Posterior cingulate gyrus (tissue), 11 donors: ENCODE measurements at regions not wholly inside any gene's neighbourhood (a gene's known extent, or its start where the extent isn't known, plus 50 kb on each side); places are given as distances from the start of the nearest gene placed in this dataset.
A peak's percentile ranks its signal among the peaks of the same experiment; 100 is the strongest.
"Not testable (repeated sequence)": the region's sequence is repeated elsewhere in the genome, so short reads cannot be mapped to it uniquely, and the experiment has no call there.

Experiments used
- DNase-seq, 10 donors: peaks; one replicate each; pipeline versions ENCODE4 v3.0.0 to v3.0.0-alpha.2; 2020 to 2021; ENCODE audit warnings: mixed read lengths in 3 of 10
- intact Hi-C: fragments of 100-400 bp; cut with DNase I; formaldehyde crosslinking; loops from one replicate; pipeline ENCODE4 v1.15.1; 2023

- DNase-seq: no peak
- intact Hi-C loops: loop anchor here (10.0 kb wide), 1 partner anchor 63 kb away; no protein-coding TSS in a partner anchor
These were observed 132.9 kb upstream of the NRIP1 start for GRCh38 chr21:15197696-15198095.

- intact Hi-C loops: loop anchor here (10.0 kb wide), 1 partner anchor 65 kb away; no protein-coding TSS in a partner anchor
- no peak for DNase-seq
These were observed 134.9 kb upstream of the NRIP1 start for GRCh38 chr21:15199414-15200383.

DNA sequence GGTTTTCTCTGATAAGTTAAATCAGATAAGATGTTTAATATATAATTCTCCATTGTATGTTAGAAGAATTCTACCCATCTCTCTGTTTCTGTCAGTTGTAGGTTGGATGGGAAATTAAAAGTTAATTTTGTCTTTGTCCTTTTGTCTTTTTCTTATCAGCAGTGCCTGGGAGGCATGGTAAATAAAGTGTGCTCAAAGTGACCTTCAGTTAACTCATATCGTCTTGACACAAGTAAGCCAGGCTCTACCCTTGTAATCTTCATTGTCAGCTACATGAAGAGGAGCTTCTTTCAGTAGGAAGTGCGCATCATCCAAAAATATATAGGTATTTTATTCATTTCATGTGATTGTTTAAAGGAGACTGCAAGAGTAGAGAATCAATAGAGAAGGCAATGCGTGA, 138.9 kb upstream of the NRIP1 start:
- DNase-seq: no peak
- intact Hi-C loops: no loop called here

DNA sequence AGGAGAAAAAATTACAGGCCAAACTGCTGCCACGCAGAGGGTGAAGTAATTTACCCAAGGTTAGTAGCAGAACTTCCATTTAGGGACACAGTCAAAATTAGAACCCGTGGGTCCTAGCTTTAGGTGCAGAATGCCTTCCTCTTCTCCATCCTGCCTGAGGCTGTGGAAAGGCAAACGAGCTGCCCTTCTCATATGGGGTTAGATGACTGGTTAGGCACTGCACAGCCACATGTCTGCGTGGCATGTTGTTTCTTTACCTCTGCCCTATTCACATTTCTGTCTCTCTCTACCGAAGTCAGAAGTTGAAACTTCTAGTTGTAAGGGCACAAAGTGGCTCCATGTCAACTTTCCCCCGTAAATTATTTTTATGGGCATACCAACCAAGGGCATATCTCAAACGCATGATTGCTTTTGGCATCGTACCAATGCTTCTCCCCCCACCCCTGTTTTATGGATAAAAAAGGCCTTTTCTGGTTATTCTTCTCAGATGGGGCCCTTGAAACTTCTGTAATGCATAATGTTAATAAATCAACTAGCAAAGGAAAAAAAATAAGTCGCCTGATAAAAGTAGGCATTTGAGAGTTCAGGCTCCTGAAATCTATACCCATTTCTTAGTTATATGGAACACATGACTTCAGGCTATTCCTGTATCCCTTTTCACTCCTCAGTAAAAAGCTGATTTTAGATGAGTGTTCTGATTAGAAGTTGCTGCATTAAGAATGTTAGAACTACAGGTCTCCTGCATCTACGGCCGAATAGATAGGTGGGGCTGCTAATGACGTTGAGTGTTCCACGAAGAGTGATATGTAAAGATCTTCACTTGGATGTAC, 139.6 kb upstream of the NRIP1 start:
- intact Hi-C loops: no loop called here
- DNase-seq: no peak

DNA sequence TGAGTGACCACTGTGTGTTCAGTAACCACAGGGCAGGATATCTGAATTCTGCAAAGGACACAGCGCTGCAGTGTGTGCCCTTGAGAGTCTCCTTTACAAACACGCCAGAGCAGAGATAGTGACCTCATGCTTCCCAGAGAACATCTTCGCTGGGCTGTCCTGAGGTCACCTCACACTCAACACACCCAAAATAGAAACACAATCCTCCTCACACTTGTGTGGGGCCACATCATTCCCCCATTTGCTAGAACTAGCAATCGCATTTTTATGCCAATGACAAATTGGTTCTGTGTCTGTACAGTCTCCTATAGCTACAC, 140.1 kb upstream of the NRIP1 start:
- intact Hi-C loops: no loop called here
- DNase-seq: no peak

DNA sequence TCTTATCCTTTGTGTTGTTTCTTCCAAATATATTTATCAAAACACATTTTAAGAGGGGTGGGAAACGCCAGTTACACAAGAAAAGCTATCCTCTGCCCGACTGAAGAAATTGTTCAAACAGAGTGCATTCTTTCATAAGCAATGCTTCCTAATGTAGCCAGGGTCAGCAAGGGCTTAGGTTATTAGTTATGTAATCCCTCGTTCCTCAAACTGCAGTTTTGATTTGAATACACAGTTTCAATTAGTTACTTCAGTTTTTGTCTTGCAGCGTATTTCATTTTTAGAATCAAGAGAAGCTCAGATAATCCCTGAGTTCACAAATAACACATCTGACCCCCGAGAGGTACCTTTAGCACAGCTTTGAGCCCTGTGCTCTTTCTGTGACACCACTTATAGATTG, 141.7 kb upstream of the NRIP1 start:
- DNase-seq: no peak
- intact Hi-C loops: no loop called here

DNA sequence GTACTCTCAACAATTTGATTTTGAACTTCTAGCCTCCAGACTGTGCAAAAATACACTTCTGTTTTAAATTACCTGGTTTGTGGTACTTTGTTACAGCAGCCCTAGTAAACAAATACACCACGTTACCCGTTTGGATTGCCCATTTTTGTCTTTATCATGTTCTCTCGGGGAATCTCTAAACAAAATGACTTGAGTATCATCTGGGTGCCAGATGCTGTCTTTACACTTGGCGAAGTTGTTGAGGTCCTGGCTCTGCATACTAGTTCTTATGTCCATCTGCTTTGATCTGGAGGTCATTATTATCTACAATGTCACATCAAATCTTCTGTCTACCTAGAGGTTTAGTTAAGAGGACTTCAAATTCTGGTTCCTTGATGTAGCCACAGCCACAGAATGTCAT, 142.4 kb upstream of the NRIP1 start:
- intact Hi-C loops: no loop called here

GRCh38 chr21:15207635-15208370, 143.0 kb upstream of the NRIP1 start:
- no peak for DNase-seq
- intact Hi-C loops: no loop called here

More for the DNA sequence above, 142.4 kb upstream of the NRIP1 start:
- no peak for DNase-seq

GRCh38 chr21:15208786-15209185, 144.0 kb upstream of the NRIP1 start:
- intact Hi-C loops: no loop called here
- no peak for DNase-seq

DNA sequence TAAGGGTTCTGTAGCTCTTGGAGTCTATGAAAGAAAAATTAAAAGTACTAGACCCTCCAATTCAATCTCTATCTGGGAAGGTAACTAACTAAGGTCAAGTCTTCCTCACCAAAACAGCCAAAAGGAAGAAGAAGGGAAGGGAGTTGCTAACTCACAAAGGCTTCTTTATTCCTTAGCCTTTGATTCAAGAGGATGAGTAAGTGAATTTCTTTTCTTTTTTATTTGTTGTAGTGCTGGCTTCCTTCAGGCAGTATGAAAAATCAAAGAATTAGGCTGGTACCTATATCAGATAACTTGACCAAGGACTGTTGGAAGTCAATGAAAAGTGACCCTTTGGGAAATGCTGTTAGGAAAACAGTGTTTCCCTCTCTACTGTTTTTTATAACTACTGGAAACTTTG, 144.4 kb upstream of the NRIP1 start:
- no peak for DNase-seq
- intact Hi-C loops: no loop called here

DNA sequence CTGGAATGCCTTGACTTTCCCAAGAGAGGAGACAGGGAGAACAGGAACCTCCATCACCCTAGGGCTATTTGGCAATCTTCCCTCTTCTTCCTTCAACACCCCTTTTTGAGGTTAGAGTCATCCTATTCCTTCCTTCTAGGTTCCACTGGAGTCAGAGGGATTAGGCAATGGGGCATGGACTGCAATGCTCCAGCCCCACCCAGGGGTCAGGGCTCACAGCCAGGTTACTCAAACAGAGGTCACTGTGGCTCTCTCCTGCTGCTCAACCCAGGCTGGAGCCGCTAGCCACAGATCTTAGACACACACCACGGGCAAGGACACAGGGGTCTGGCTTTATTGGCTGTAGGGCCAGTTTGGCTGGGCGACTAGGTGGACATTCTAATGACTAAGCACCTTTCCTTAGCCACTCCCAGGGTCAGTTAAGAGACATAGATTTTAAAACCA, 145.5 kb upstream of the NRIP1 start:
- peak in 2 of 10 donors; percentile 47 to 67 for DNase-seq

GRCh38 chr21:15211491-15212133, 146.8 kb upstream of the NRIP1 start:
- intact Hi-C loops: no loop called here

More for the DNA sequence above, 145.5 kb upstream of the NRIP1 start:
- intact Hi-C loops: no loop called here

GRCh38 chr21:15212206-15212605, 147.4 kb upstream of the NRIP1 start:
- DNase-seq: no peak

More at GRCh38 chr21:15211491-15212133, 146.8 kb upstream of the NRIP1 start:
- DNase-seq: no peak

GRCh38 chr21:15218476-15218875, 153.7 kb upstream of the NRIP1 start:
- DNase-seq, intact Hi-C loops: not testable (repeated sequence)

More at GRCh38 chr21:15212206-15212605, 147.4 kb upstream of the NRIP1 start:
- intact Hi-C loops: no loop called here

GRCh38 chr21:15219039-15219438, 154.2 kb upstream of the NRIP1 start:
- intact Hi-C loops: no loop called here
- DNase-seq: no peak

- DNase-seq: no peak
- intact Hi-C loops: no loop called here
These were observed 155.1 kb upstream of the NRIP1 start for GRCh38 chr21:15219894-15220293.

GRCh38 chr21:15221799-15222386, 157.1 kb upstream of the NRIP1 start:
- no peak for DNase-seq
- intact Hi-C loops: no loop called here

DNA sequence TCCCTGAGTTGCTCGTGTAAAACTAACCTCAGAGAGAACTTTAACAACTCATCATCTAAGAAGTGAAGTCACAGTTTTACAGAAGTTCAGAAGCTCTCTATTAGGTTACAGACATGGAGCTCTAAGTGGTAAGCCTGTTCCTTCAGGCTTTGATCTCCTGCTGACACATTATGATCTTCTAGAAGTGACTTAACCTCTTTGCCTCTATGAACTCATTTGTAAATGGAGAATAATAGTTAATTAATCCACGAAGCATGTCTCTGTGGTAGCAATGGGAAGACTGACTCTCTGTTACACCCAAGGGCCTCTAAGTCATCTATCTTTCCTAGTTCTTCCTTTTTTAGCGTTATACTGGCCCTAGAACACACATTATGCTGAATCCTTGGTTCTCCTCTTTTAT, 157.9 kb upstream of the NRIP1 start:
- DNase-seq: no peak
- intact Hi-C loops: no loop called here

GRCh38 chr21:15224346-15225086, 159.7 kb upstream of the NRIP1 start:
- intact Hi-C loops: no loop called here
- DNase-seq: peak in 1 of 10 donors; percentile 33
